Osteoblast (primary cell): ENCODE measurements at regions not wholly inside any gene's neighbourhood (a gene's known extent, or its start where the extent isn't known, plus 50 kb on each side); places are given as distances from the start of the nearest gene placed in this dataset.
A peak's percentile ranks its signal among the peaks of the same experiment; 100 is the strongest.

Experiments
- DNase-seq: peaks from one replicate; pipeline ENCODE4 v3.0.0; 2011; ENCODE audit warnings: low spot score, mixed read lengths; ENCODE audit not compliant: insufficient read length; ENCODE audit errors: missing footprints
- H2AFZ ChIP-seq: 2 replicates; pipeline ENCODE4 v1.6.0; 2011; ENCODE audit warnings: mild to moderate bottlenecking, low read length
- H3K27ac ChIP-seq: 2 replicates; pipeline ENCODE4 v1.5.1; 2011; ENCODE audit warnings: mild to moderate bottlenecking, low read depth, low read length, moderate library complexity
- H3K27me3 ChIP-seq: 2 replicates; pipeline ENCODE4 v1.6.0; 2012; ENCODE audit warnings: mild to moderate bottlenecking, control low read depth, inconsistent platforms, low read length, moderate library complexity; ENCODE audit not compliant: insufficient read depth
- H3K36me3 ChIP-seq: 2 replicates; pipeline ENCODE4 v1.5.1; 2011; ENCODE audit warnings: mild to moderate bottlenecking, low read length, control low read depth, moderate library complexity; ENCODE audit not compliant: insufficient read depth
- H3K4me1 ChIP-seq: 2 replicates; pipeline ENCODE4 v1.5.1; 2011; ENCODE audit warnings: mild to moderate bottlenecking, low read length, control low read depth, moderate library complexity; ENCODE audit not compliant: insufficient read depth
- H3K4me2 ChIP-seq: 2 replicates; pipeline ENCODE4 v1.6.0; 2011; ENCODE audit warnings: mild to moderate bottlenecking, low read length; ENCODE audit not compliant: insufficient read depth
- H3K4me3 ChIP-seq: fragments of 200-600 bp; sonication (generic); 3 replicates; pipeline ENCODE4 v1.5.1; 2012; ENCODE audit warnings: mild to moderate bottlenecking, low read length, inconsistent platforms; ENCODE audit not compliant: insufficient read depth
- H3K79me2 ChIP-seq: 2 replicates; pipeline ENCODE4 v1.6.0; 2012; ENCODE audit warnings: mild to moderate bottlenecking, low read length, control low read depth, inconsistent platforms; ENCODE audit not compliant: insufficient read depth
- H3K9me3 ChIP-seq: 2 replicates; pipeline ENCODE4 v1.5.1; 2011; ENCODE audit warnings: low read depth, low read length, control low read depth
- H4K20me1 ChIP-seq: 2 replicates; pipeline ENCODE4 v1.6.0; 2012; ENCODE audit warnings: mild to moderate bottlenecking, low read length, control low read depth; ENCODE audit not compliant: insufficient read depth
- TF ChIP-seq, protein P1 (sequence below): IDR thresholded peaks from 2 replicates; pipeline ENCODE4 v1.5.1; 2011; ENCODE audit warnings: mild to moderate bottlenecking, low read depth, low read length, moderate library complexity; ENCODE audit errors: extremely low read depth

DNA sequence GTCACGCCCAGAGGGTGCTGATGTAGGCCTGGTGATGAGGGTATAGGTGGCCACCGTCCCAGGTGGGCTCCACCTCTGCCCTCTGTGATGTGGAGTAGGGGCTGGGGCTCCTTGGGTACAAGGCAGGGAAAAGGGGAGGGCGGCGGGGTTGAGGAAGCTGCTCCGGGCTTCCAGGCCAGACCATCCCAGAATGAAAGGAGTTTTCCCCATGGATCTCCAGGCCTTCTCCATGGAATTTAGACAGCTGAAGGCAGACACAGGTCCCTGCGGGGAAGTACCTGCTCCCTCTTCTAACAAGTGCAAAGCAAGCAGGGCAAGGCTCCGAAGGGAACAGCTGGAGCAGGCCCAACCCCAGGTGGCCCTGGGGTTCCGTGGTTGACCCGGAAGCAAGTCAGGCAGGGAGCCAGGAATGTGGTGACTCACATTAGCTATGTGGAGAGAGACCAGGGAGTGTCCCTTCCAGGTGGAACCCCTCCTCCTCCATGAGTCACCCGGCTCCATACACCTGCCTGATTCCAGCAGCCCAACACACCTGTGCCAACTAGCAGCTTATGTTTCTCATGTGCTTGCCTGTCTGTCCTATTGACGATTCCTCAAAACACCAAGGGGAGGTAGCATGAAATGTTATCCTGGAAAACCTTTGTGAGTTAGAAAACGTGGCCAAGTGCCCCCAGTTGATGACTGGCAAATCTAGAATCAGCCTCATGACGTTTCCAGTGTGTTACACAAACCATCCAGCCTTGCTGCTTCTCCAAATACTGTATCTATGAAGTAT, 59.7 kb upstream of the SNX9 start:
- no peak overlapping the region for H3K4me3 ChIP-seq
- TF ChIP-seq, protein P1, sequence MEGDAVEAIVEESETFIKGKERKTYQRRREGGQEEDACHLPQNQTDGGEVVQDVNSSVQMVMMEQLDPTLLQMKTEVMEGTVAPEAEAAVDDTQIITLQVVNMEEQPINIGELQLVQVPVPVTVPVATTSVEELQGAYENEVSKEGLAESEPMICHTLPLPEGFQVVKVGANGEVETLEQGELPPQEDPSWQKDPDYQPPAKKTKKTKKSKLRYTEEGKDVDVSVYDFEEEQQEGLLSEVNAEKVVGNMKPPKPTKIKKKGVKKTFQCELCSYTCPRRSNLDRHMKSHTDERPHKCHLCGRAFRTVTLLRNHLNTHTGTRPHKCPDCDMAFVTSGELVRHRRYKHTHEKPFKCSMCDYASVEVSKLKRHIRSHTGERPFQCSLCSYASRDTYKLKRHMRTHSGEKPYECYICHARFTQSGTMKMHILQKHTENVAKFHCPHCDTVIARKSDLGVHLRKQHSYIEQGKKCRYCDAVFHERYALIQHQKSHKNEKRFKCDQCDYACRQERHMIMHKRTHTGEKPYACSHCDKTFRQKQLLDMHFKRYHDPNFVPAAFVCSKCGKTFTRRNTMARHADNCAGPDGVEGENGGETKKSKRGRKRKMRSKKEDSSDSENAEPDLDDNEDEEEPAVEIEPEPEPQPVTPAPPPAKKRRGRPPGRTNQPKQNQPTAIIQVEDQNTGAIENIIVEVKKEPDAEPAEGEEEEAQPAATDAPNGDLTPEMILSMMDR: no peak
- peak overlapping the region; percentile 66 for H3K4me2 ChIP-seq
- H3K79me2 ChIP-seq: no peaks in the 10 kb centered on the region
- peaks cover 41% of the 10 kb centered on the region for H3K4me1 ChIP-seq
- H3K27me3 ChIP-seq: no peaks in the 10 kb centered on the region
- no peaks in the 10 kb centered on the region for H3K9me3 ChIP-seq
- no peak for DNase-seq
- no peaks in the 10 kb centered on the region for H3K36me3 ChIP-seq
- H2AFZ ChIP-seq: no peak overlapping the region
- no peaks in the 10 kb centered on the region for H4K20me1 ChIP-seq
- H3K27ac ChIP-seq: peak overlapping the region; percentile 98

DNA sequence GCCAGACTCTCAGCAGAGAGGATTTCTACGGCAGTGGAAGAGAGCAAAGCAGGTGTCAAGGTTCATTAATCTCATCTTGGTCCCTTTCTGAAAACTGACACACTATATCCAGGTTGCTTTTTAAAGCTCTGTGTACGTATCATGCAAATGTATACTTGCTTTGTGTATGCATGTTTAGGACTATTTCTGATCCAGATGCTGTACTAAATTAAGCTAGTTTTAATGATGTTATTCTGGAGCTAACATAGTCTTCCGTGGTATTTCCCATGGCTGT, 59.2 kb upstream of the SNX9 start:
- Histone ChIP-seq H3K79me2 (no peaks in the 10 kb centered on the region), H3K4me1 (peaks cover 41% of the 10 kb centered on the region), H3K27me3 (no peaks in the 10 kb centered on the region), H4K20me1 (no peaks in the 10 kb centered on the region), H3K9me3 (no peaks in the 10 kb centered on the region), H3K4me2 (peak overlapping the region; percentile 66), H2AFZ (peak overlapping the region; percentile 30), H3K4me3 (peak overlapping the region; percentile 0), H3K36me3 (no peaks in the 10 kb centered on the region), H3K27ac (peak overlapping the region; percentile 98)
- TF ChIP-seq, protein P1: no peak
- DNase-seq: no peak

DNA sequence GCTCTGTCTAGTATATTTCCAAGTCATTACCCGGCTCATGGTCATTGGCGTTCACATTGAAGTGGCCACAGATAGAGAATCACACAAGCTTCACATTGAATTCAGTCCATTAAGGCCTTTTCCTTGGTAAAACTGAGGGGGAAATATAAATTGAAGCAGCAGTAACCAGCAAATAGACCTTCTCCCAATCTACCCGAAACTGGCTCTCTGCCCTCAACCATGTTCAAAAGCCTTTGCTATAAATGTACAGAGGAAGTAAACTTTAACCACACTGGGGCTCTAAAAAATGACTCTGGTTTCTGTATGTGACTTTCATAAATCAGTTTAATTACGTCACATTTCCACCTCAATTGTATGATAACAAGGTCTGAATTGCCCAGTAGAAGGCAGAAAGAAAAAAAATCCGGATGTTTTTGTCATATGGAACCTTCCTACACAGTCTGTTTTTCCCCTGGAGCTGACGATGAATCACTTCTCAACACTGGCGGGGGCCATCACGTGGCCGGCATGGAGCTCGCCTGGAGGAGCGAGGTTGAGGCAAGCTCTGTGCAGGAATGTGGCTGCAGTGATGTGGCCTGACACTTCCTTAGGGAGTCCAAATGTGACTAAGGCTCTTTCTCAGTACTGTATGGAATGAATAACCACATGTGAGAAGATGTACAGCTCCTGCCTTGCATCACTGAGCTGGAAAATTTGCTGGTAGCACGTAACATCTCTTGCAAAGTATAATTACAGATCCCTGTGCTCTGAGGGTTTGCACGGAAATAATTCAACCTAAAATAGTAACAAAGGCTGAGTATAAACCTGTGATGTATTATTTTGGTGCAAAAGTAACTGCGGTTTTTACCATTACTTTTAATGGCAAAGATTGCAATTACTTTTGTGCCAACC, 58.6 kb upstream of the SNX9 start:
- Histone ChIP-seq H3K27me3 (no peaks in the 10 kb centered on the region), H2AFZ (peak overlapping the region; percentile 30), H4K20me1 (no peaks in the 10 kb centered on the region), H3K4me3 (peak overlapping the region; percentile 26), H3K4me2 (peak overlapping the region; percentile 66), H3K4me1 (peaks cover 41% of the 10 kb centered on the region), H3K79me2 (no peaks in the 10 kb centered on the region), H3K36me3 (no peaks in the 10 kb centered on the region), H3K9me3 (no peaks in the 10 kb centered on the region), H3K27ac (peak overlapping the region; percentile 99)
- TF ChIP-seq, protein P1: no peak
- peak; percentile 92 for DNase-seq
